Mesendoderm (in vitro differentiated cells): ENCODE measurements at regions not wholly inside any gene's neighbourhood (a gene's known extent, or its start where the extent isn't known, plus 50 kb on each side); places are given as distances from the start of the nearest gene placed in this dataset.
"Not testable (repeated sequence)": the region's sequence is repeated elsewhere in the genome, so short reads cannot be mapped to it uniquely, and the experiment has no call there.

Experiments used
- DNase-seq: peaks from one replicate; pipeline ENCODE4 v3.0.0; 2013
- H2AK5ac ChIP-seq: 2 replicates; pipeline ENCODE4 v1.6.1; 2013; ENCODE audit warnings: low read length, inconsistent platforms
- H2BK120ac ChIP-seq: 2 replicates; pipeline ENCODE4 v1.6.1; 2013; ENCODE audit warnings: low read depth, mild to moderate bottlenecking, low read length, moderate library complexity, mixed read lengths
- H2BK15ac ChIP-seq: replicated peaks from 2 replicates; pipeline ENCODE4 v1.6.1; 2013; ENCODE audit warnings: low read depth, mild to moderate bottlenecking, moderate library complexity
- H2BK5ac ChIP-seq: 2 replicates; pipeline ENCODE4 v1.6.1; 2013; ENCODE audit warnings: low read length, inconsistent platforms
- H3K18ac ChIP-seq: 2 replicates; pipeline ENCODE4 v1.6.1; 2013; ENCODE audit warnings: mild to moderate bottlenecking, low read length, mixed read lengths
- H3K23ac ChIP-seq: one replicate; pipeline ENCODE4 v1.6.1; 2013; ENCODE audit warnings: low read length
- H3K27ac ChIP-seq: 2 replicates; pipeline ENCODE4 v1.5.1; 2013; ENCODE audit warnings: low read depth, mild to moderate bottlenecking, inconsistent platforms, low read length, moderate library complexity
- H3K27me3 ChIP-seq: 2 replicates; pipeline ENCODE4 v1.6.1; 2013; ENCODE audit warnings: low read length, control low read depth, mild to moderate bottlenecking, inconsistent platforms; ENCODE audit not compliant: insufficient read depth, poor library complexity
- H3K36me3 ChIP-seq: 2 replicates; pipeline ENCODE4 v1.6.1; 2013; ENCODE audit warnings: low read length, inconsistent platforms; ENCODE audit not compliant: control insufficient read depth, insufficient read depth
- H3K4ac ChIP-seq: one replicate; pipeline ENCODE4 v1.6.1; 2013; ENCODE audit warnings: low read depth, mild to moderate bottlenecking, low read length, moderate library complexity
- H3K4me1 ChIP-seq: 2 replicates; pipeline ENCODE4 v1.6.1; 2013; ENCODE audit warnings: low read depth, low read length, inconsistent platforms; ENCODE audit not compliant: control insufficient read depth
- H3K4me2 ChIP-seq: 2 replicates; pipeline ENCODE4 v1.6.1; 2013; ENCODE audit warnings: low read length
- H3K4me3 ChIP-seq: 2 replicates; pipeline ENCODE4 v1.5.1; 2013; ENCODE audit warnings: mild to moderate bottlenecking, low read length
- H3K56ac ChIP-seq: one replicate; pipeline ENCODE4 v1.6.1; 2013; ENCODE audit warnings: low read length
- H3K79me1 ChIP-seq: 2 replicates; pipeline ENCODE4 v1.6.1; 2013; ENCODE audit warnings: low read length, inconsistent platforms
- H3K79me2 ChIP-seq: 2 replicates; pipeline ENCODE4 v1.6.1; 2013; ENCODE audit warnings: mild to moderate bottlenecking, low read length; ENCODE audit not compliant: control insufficient read depth, insufficient read depth
- H3K9ac ChIP-seq: 2 replicates; pipeline ENCODE4 v1.6.1; 2013; ENCODE audit warnings: low read length, inconsistent platforms
- H4K5ac ChIP-seq: one replicate; pipeline ENCODE4 v1.6.1; 2013; ENCODE audit warnings: low read length
- H4K8ac ChIP-seq: one replicate; pipeline ENCODE4 v1.6.1; 2013; ENCODE audit warnings: low read depth, mild to moderate bottlenecking, control low read depth, low read length, moderate library complexity
- WGBS: extraction: QIAGEN DNeasy Blood & Tissue Kit; methylation state at CpG from one replicate; pipeline ENCODE4 v1.1.7; 2013; ENCODE audit warnings: low lambda C conversion rate, missing lambda C conversion rate; ENCODE audit not compliant: insufficient coverage; ENCODE audit errors: extremely low coverage; 5-methylcytosine and 5-hydroxymethylcytosine counted together

GRCh38 chr20:26091921-26092320, 395.3 kb upstream of the ZNF337 start:
- H2BK15ac ChIP-seq, H3K9ac ChIP-seq, H3K4me2 ChIP-seq, H2BK120ac ChIP-seq, H3K36me3 ChIP-seq, H4K5ac ChIP-seq, H3K23ac ChIP-seq, H3K56ac ChIP-seq, H3K27me3 ChIP-seq, DNase-seq, H3K4ac ChIP-seq, H3K27ac ChIP-seq, H3K4me3 ChIP-seq, H4K8ac ChIP-seq, H3K79me2 ChIP-seq, H2AK5ac ChIP-seq, H3K18ac ChIP-seq, H2BK5ac ChIP-seq, H3K4me1 ChIP-seq, H3K79me1 ChIP-seq: not testable (repeated sequence)
- no CpG with 5 or more reads among the region's 7 CpGs for WGBS

GRCh38 chr20:26086195-26086594, 389.5 kb upstream of the ZNF337 start:
- H3K27me3 ChIP-seq, H3K79me1 ChIP-seq, H3K9ac ChIP-seq, H3K4me2 ChIP-seq, H2BK15ac ChIP-seq, H4K8ac ChIP-seq, H2BK120ac ChIP-seq, H3K4ac ChIP-seq, H2AK5ac ChIP-seq, H2BK5ac ChIP-seq, H4K5ac ChIP-seq, DNase-seq, H3K4me3 ChIP-seq, H3K56ac ChIP-seq, H3K27ac ChIP-seq, H3K23ac ChIP-seq, H3K18ac ChIP-seq, H3K79me2 ChIP-seq, H3K4me1 ChIP-seq, H3K36me3 ChIP-seq: not testable (repeated sequence)
- WGBS = no CpG with 5 or more reads among the region's 5 CpGs

- H2BK120ac ChIP-seq, H4K8ac ChIP-seq: not testable (repeated sequence)
Observed at GRCh38 chr20:26073972-26074371, 377.3 kb upstream of the ZNF337 start.

DNA sequence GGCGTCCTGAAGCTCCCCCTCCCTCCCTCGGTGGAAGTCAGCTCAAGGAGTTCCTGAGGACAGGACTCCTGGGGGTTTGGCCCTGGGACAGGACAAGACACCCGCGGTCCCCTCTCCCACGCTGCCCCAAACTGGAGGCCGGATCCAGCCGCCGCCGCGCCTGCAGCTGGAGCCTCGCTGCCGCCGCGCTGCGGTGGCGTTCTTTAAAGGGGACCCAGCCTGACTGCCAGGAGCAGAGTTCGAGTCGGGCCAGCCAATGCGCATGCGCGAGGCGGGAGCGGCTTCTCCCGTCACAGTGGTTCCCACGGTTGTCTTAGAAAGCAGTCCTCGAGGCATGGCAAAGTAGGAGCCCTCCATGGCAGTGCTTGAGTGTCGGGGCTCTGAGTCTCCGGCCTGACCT, 362.7 kb upstream of the ZNF337 start:
- not testable (repeated sequence) for H2BK120ac ChIP-seq

More at GRCh38 chr20:26073972-26074371, 377.3 kb upstream of the ZNF337 start:
- not testable (repeated sequence) for H2BK5ac ChIP-seq, H3K18ac ChIP-seq, H4K5ac ChIP-seq, H3K4me1 ChIP-seq, H3K27ac ChIP-seq, H3K4ac ChIP-seq, H3K4me3 ChIP-seq, H2AK5ac ChIP-seq, H3K9ac ChIP-seq, H3K36me3 ChIP-seq, H3K23ac ChIP-seq, DNase-seq, H3K79me1 ChIP-seq, H3K56ac ChIP-seq, H3K27me3 ChIP-seq, H2BK15ac ChIP-seq, H3K4me2 ChIP-seq, H3K79me2 ChIP-seq
- WGBS = 100% methylated on average over 3 of the region's 4 CpGs

DNA sequence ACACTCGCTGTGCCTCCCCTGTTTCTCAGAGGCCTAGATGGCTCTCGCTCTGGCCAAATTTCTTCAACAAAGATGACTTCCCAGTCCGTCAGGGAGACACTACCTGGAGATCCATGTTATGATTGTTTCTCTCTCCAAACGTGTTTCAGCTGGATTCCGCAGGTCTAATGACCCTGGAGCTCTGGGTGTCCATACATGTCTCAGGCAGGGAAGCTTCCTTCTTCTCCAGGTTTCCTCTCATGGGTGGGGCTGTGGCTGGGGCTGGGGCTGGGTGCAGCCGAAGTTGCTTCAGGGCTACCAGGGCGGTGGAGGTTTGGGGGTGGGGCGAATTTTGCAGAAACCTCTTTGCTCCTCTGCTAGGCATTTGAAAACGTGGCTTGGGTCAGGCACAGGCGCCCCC, 361.8 kb upstream of the ZNF337 start:
- not testable (repeated sequence) for H3K4me1 ChIP-seq, H2AK5ac ChIP-seq, H4K5ac ChIP-seq, H3K27ac ChIP-seq, H3K79me2 ChIP-seq, H2BK5ac ChIP-seq, H3K79me1 ChIP-seq, H3K27me3 ChIP-seq, H2BK15ac ChIP-seq, H2BK120ac ChIP-seq, H3K4me3 ChIP-seq, DNase-seq, H3K4ac ChIP-seq, H3K23ac ChIP-seq, H3K36me3 ChIP-seq, H3K9ac ChIP-seq, H3K18ac ChIP-seq, H3K56ac ChIP-seq, H3K4me2 ChIP-seq, H4K8ac ChIP-seq
- WGBS = no CpG with 5 or more reads among the region's 10 CpGs

More for the DNA sequence above, 362.7 kb upstream of the ZNF337 start:
- H2BK15ac ChIP-seq, H3K4me3 ChIP-seq, H4K5ac ChIP-seq, H3K4me2 ChIP-seq, H3K9ac ChIP-seq, H3K27me3 ChIP-seq, H4K8ac ChIP-seq, H3K4ac ChIP-seq, H3K27ac ChIP-seq, H3K23ac ChIP-seq, H3K18ac ChIP-seq, H3K79me1 ChIP-seq, H3K56ac ChIP-seq, H2BK5ac ChIP-seq, H2AK5ac ChIP-seq, H3K36me3 ChIP-seq, H3K79me2 ChIP-seq, H3K4me1 ChIP-seq, DNase-seq: not testable (repeated sequence)
- WGBS = no CpG with 5 or more reads among the region's 28 CpGs

GRCh38 chr20:26057135-26057752, 360.6 kb upstream of the ZNF337 start:
- not testable (repeated sequence) for H2BK15ac ChIP-seq, H3K27ac ChIP-seq, H3K23ac ChIP-seq, H3K79me2 ChIP-seq, H2BK120ac ChIP-seq, H3K27me3 ChIP-seq, H4K5ac ChIP-seq, H3K36me3 ChIP-seq, H3K4me3 ChIP-seq, H3K4me1 ChIP-seq, DNase-seq, H3K4me2 ChIP-seq, H2AK5ac ChIP-seq, H4K8ac ChIP-seq, H3K56ac ChIP-seq, H2BK5ac ChIP-seq, H3K9ac ChIP-seq, H3K4ac ChIP-seq, H3K79me1 ChIP-seq, H3K18ac ChIP-seq
- WGBS = no CpG with 5 or more reads among the region's 41 CpGs
